K562 (cell line): ENCODE measurements at regions not wholly inside any gene's neighbourhood (a gene's known extent, or its start where the extent isn't known, plus 50 kb on each side); places are given as distances from the start of the nearest gene placed in this dataset.

Source experiments
- ATAC-seq: fragments of 200-7000 bp; cut with Tn5 transposase; 3 replicates; pipeline ENCODE4 v1.9.1; 2020; ENCODE audit warnings: moderate library complexity
- BruUV-seq: library from RNA; stranded (reverse); fragments of 400-500 nt; replicated peaks from 2 replicates; lab custom pipeline; 2021; lab: Mats Ljungman, UMichigan
- CTCF ChIA-PET: fragments of 300-600 bp; formaldehyde crosslinking; extraction: SDS; loops from one replicate; lab custom pipeline; 2021; ENCODE audit warnings: low intra/inter-chr PET ratio; lab: Yijun Ruan, JAX
- POLR2A ChIA-PET: fragments of 300-600, 350-650 bp; sonication (Branson Sonifier 250); formaldehyde crosslinking; extraction: SDS; loops from one replicate; lab custom pipeline; 2021; ENCODE audit warnings: antibody characterized with exemption, inconsistent platforms; lab: Yijun Ruan, JAX
- DNase-seq, 4 experiments: peaks; one replicate each; pipeline versions ENCODE4 v3.0.0 to v3.0.0-alpha.2; 2011 to 2018; ENCODE audit warnings: low spot score in 3 of 4, mixed read lengths in 3 of 4; ENCODE audit errors: extremely low read depth in 1 of 4
- FAIRE-seq: peaks from 2 replicates; lab custom pipeline; 2011; peaks lifted over from hg19 to GRCh38; lab: Jason Lieb, UNC
- H2AFZ ChIP-seq: 2 replicates; pipeline ENCODE4 v1.6.0; 2011; ENCODE audit warnings: low read depth, low read length, control low read depth, inconsistent platforms
- H3K27ac ChIP-seq: fragments of 200-600 bp; 3 replicates; pipeline ENCODE4 v1.8.0; 2011; ENCODE audit warnings: low read depth, mild to moderate bottlenecking, control low read depth, inconsistent platforms, low read length, moderate library complexity, mixed read lengths; ENCODE audit errors: extremely low read depth
- H3K27me3 ChIP-seq, 2 experiments: fragments of 300-600 bp in 1 of 2; 2 replicates in 1 of 2; 3 replicates in 1 of 2; pipeline versions ENCODE4 v1.6.0 to v1.8.0; 2011; ENCODE audit warnings: inconsistent platforms in 2 of 2, low read length in 2 of 2, mild to moderate bottlenecking in 1 of 2, mixed read lengths in 1 of 2, moderate library complexity in 1 of 2; ENCODE audit not compliant: control insufficient read depth in 2 of 2, insufficient read depth in 2 of 2
- H3K36me3 ChIP-seq: fragments of 300-600 bp; 3 replicates; pipeline ENCODE4 v1.8.0; 2011; ENCODE audit warnings: mild to moderate bottlenecking, low read length, inconsistent platforms; ENCODE audit not compliant: control insufficient read depth, insufficient read depth
- H3K4me1 ChIP-seq, 2 experiments: fragments of 200-600 bp in 1 of 2; replicated peaks in 1 of 2; 2 replicates in 1 of 2; 3 replicates in 1 of 2; pipeline versions ENCODE4 v1.5.1 to v1.8.0; 2011; ENCODE audit warnings: inconsistent platforms in 2 of 2, low read length in 2 of 2, mild to moderate bottlenecking in 1 of 2, mixed read lengths in 1 of 2, moderate library complexity in 1 of 2; ENCODE audit not compliant: control insufficient read depth in 2 of 2, insufficient read depth in 2 of 2
- H3K4me2 ChIP-seq: 2 replicates; pipeline ENCODE4 v1.6.1; 2011; ENCODE audit warnings: low read length, control low read depth, inconsistent platforms, mixed read lengths; ENCODE audit not compliant: insufficient read depth
- H3K4me3 ChIP-seq: fragments of 200-600 bp; sonication (generic), shearing (Covaris generic); 2 replicates; pipeline ENCODE4 v1.5.1; 2016; ENCODE audit warnings: control low read depth, inconsistent platforms
- H3K79me2 ChIP-seq: fragments of 200-600 bp; 3 replicates; pipeline ENCODE4 v1.8.0; 2011; ENCODE audit warnings: low read length, inconsistent platforms; ENCODE audit not compliant: control insufficient read depth, insufficient read depth
- H3K9ac ChIP-seq, 2 experiments: 2 replicates each; pipeline versions ENCODE4 v1.6.0 to v1.6.1; 2011; ENCODE audit warnings: low read depth in 2 of 2, low read length in 2 of 2, control low read depth in 1 of 2, inconsistent platforms in 1 of 2, mild to moderate bottlenecking in 1 of 2, mixed read lengths in 1 of 2; ENCODE audit not compliant: insufficient read depth in 1 of 2
- H3K9me1 ChIP-seq: one replicate; pipeline ENCODE4 v1.6.0; 2011; ENCODE audit warnings: inconsistent platforms, mild to moderate bottlenecking, low read length, moderate library complexity; ENCODE audit not compliant: control insufficient read depth, insufficient read depth
- H3K9me3 ChIP-seq: replicated peaks from 2 replicates; pipeline ENCODE4 v1.5.1; 2011; ENCODE audit warnings: low read depth, low read length, inconsistent platforms; ENCODE audit not compliant: control insufficient read depth, insufficient read depth
- H4K20me1 ChIP-seq: replicated peaks from 2 replicates; pipeline ENCODE4 v1.6.1; 2011; ENCODE audit warnings: low read length, inconsistent platforms, mixed read lengths; ENCODE audit not compliant: control insufficient read depth, insufficient read depth
- ATF7 ChIP-seq: fragments of 450-650 bp; IDR thresholded peaks from 2 replicates; pipeline ENCODE4 v1.7.1; 2014; ENCODE audit warnings: mild to moderate bottlenecking, moderate library complexity
- ESRRA ChIP-seq: fragments of 450-650 bp; IDR thresholded peaks from 2 replicates; pipeline ENCODE4 v1.6.1; 2014; ENCODE audit warnings: low read depth, mild to moderate bottlenecking, moderate library complexity, borderline replicate concordance
- HEY1 ChIP-seq: fragments of 250-450 bp; sonication (Bioruptor Pico); IDR thresholded peaks from 2 replicates; pipeline ENCODE4 v1.5.0; 2020; ENCODE audit warnings: mild to moderate bottlenecking, moderate library complexity, borderline replicate concordance
- RAD21 ChIP-seq, 2 experiments: fragments of 250-450 bp in 1 of 2; fragments of 450-650 bp in 1 of 2; sonication (Bioruptor Pico) in 1 of 2; formaldehyde crosslinking in 1 of 2; IDR thresholded peaks in 1 of 2; conservative IDR thresholded peaks in 1 of 2; 2 replicates each; pipeline versions ENCODE4 v1.4.0 to v1.8.0; 2020 to 2022; ENCODE audit warnings: mild to moderate bottlenecking in 2 of 2, moderate library complexity in 1 of 2
- ZNF507 ChIP-seq: conservative IDR thresholded peaks from 2 replicates; pipeline ENCODE4 v1.6.1; 2017; ENCODE audit warnings: missing genetic modification characterization, missing compliant biosample characterization
- in situ Hi-C: fragments of 300-500 bp; cut with MboI; formaldehyde crosslinking; loops from 4 replicates; pipeline ENCODE4 v1.15.0; 2018; ENCODE audit warnings: inconsistent platforms, mixed read lengths
- intact Hi-C: fragments of 100-400 bp; cut with micrococcal nuclease; formaldehyde crosslinking; loops from 2 replicates; pipeline ENCODE4 v1.14.2; 2022
- TF ChIP-seq, protein P1 (sequence below): fragments of 250-450 bp; sonication (Bioruptor Pico); IDR thresholded peaks from 2 replicates; pipeline ENCODE4 v1.5.0; 2021

GRCh38 chr2:70014959-70015358, 53.5 kb upstream of the ASPRV1 start:
- H2AFZ ChIP-seq: no peak overlapping the region
- CTCF ChIA-PET: no interaction called here
- no peaks in the 10 kb centered on the region for H3K36me3 ChIP-seq
- TF ChIP-seq, protein P1, sequence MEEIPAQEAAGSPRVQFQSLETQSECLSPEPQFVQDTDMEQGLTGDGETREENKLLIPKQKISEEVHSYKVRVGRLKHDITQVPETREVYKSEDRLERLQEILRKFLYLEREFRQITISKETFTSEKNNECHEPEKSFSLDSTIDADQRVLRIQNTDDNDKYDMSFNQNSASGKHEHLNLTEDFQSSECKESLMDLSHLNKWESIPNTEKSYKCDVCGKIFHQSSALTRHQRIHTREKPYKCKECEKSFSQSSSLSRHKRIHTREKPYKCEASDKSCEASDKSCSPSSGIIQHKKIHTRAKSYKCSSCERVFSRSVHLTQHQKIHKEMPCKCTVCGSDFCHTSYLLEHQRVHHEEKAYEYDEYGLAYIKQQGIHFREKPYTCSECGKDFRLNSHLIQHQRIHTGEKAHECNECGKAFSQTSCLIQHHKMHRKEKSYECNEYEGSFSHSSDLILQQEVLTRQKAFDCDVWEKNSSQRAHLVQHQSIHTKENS (CRISPR knock-in tag): no peak
- TF ChIP-seq HEY1 (CRISPR knock-in tag) (no peak), ZNF507 (tag) (no peak), RAD21 (CRISPR knock-in tag; conservative IDR thresholded peaks at IDR 0.05 in 1 of 2, IDR thresholded peaks at IDR 0.05 in 1 of 2) (no peak), ESRRA (no peak), ATF7 (no peak)
- ATAC-seq: no peak
- no peaks in the 10 kb centered on the region for H3K79me2 ChIP-seq
- BruUV-seq: no TSS peak
- no peak overlapping the region for H3K4me2 ChIP-seq
- no peak overlapping the region for H3K4me3 ChIP-seq
- no peak for DNase-seq
- no peaks in the 10 kb centered on the region for H4K20me1 ChIP-seq
- intact Hi-C loops (no loop called here), in situ Hi-C loops (no loop called here)
- POLR2A ChIA-PET: interaction anchor here (0.8 to 1.8 kb wide), 2 partner anchors 10 to 49 kb away, joined by 4 to 6 read pairs; no protein-coding TSS in a partner anchor
- peaks cover 17 to 19% of the 10 kb centered on the region in 2 experiments for H3K4me1 ChIP-seq
- no peaks in the 10 kb centered on the region for H3K9me1 ChIP-seq
- H3K9ac ChIP-seq: no peak overlapping the region
- FAIRE-seq: no peak
- H3K27me3 ChIP-seq: no peaks in the 10 kb centered on the region
- no peaks in the 10 kb centered on the region for H3K9me3 ChIP-seq
- H3K27ac ChIP-seq: no peak overlapping the region
